H1 (cell line): ENCODE measurements at regions not wholly inside any gene's neighbourhood (a gene's known extent, or its start where the extent isn't known, plus 50 kb on each side); places are given as distances from the start of the nearest gene placed in this dataset.
A peak's percentile ranks its signal among the peaks of the same experiment; 100 is the strongest.

Experiments
- CTCF ChIA-PET: fragments of 300-600 bp; sonication (Branson Sonifier 250); formaldehyde crosslinking; loops from one replicate; lab custom pipeline; 2021; ENCODE audit not compliant: partially characterized antibody; lab: Charles Lee
- POLR2A ChIA-PET: fragments of 300-600 bp; sonication (Branson Sonifier 250); formaldehyde crosslinking; loops from one replicate; lab custom pipeline; 2021; ENCODE audit warnings: inconsistent platforms; ENCODE audit not compliant: partially characterized antibody; lab: Charles Lee
- DNase-seq, 2 experiments: peaks; one replicate each; pipeline versions ENCODE4 v3.0.0 to v3.0.0-alpha.2; 2010 to 2022; ENCODE audit warnings: low spot score in 2 of 2, low read depth in 1 of 2, mixed read lengths in 1 of 2
- FAIRE-seq: peaks from 2 replicates; lab custom pipeline; 2011; peaks lifted over from hg19 to GRCh38; lab: Jason Lieb, UNC
- H2AFZ ChIP-seq: 2 replicates; pipeline ENCODE4 v1.8.1; 2012; ENCODE audit warnings: low read length, inconsistent platforms
- H2AK5ac ChIP-seq: 2 replicates; pipeline ENCODE4 v1.6.1; 2013; ENCODE audit warnings: low read depth, low read length
- H2BK120ac ChIP-seq: replicated peaks from 2 replicates; pipeline ENCODE3; 2013; ENCODE audit warnings: low read depth, low read length, inconsistent platforms
- H2BK12ac ChIP-seq: 2 replicates; pipeline ENCODE4 v1.6.1; 2013; ENCODE audit warnings: low read depth, low read length
- H2BK15ac ChIP-seq: 2 replicates; pipeline ENCODE4 v1.6.1; 2013; ENCODE audit warnings: low read length
- H2BK20ac ChIP-seq: 2 replicates; pipeline ENCODE4 v1.6.1; 2013; ENCODE audit warnings: low read length
- H2BK5ac ChIP-seq: 2 replicates; pipeline ENCODE4 v1.6.1; 2013; ENCODE audit warnings: low read depth, low read length
- H3K14ac ChIP-seq: 2 replicates; pipeline ENCODE4 v1.6.1; 2013; ENCODE audit warnings: inconsistent platforms; ENCODE audit not compliant: insufficient read length
- H3K18ac ChIP-seq: 2 replicates; pipeline ENCODE4 v1.6.1; 2013; ENCODE audit warnings: low read length; ENCODE audit errors: extremely low read depth
- H3K23ac ChIP-seq: 2 replicates; pipeline ENCODE4 v1.6.1; 2013; ENCODE audit warnings: inconsistent platforms; ENCODE audit not compliant: insufficient read length
- H3K23me2 ChIP-seq: 2 replicates; pipeline ENCODE4 v1.6.1; 2013; ENCODE audit warnings: low read depth, low read length
- H3K27ac ChIP-seq: 2 replicates; pipeline ENCODE4 v1.6.1; 2011; ENCODE audit warnings: low read depth, low read length, inconsistent platforms
- H3K27me3 ChIP-seq, 4 experiments: replicated peaks in 1 of 4; 1 replicate in 1 of 4; 2 replicates in 3 of 4; pipeline versions ENCODE4 v1.6.1 to v1.8.1; 2011 to 2013; ENCODE audit warnings: low read length in 3 of 4, mild to moderate bottlenecking in 3 of 4, inconsistent platforms in 2 of 4, mixed read lengths in 2 of 4, moderate library complexity in 1 of 4; ENCODE audit not compliant: control insufficient read depth in 3 of 4, insufficient read depth in 3 of 4; ENCODE audit errors: extremely low read depth in 1 of 4
- H3K36me3 ChIP-seq, 4 experiments: 2 replicates each; pipeline versions ENCODE4 v1.6.1 to v1.8.1; 2011 to 2013; ENCODE audit warnings: mild to moderate bottlenecking in 4 of 4, low read length in 3 of 4, moderate library complexity in 2 of 4, control low read depth in 1 of 4, inconsistent platforms in 1 of 4; ENCODE audit not compliant: insufficient read depth in 4 of 4, control insufficient read depth in 2 of 4
- H3K4ac ChIP-seq: replicated peaks from 2 replicates; pipeline ENCODE3; 2013; ENCODE audit warnings: low read length, low read depth, mixed read lengths, inconsistent platforms; ENCODE audit not compliant: insufficient read length
- H3K4me1 ChIP-seq, 4 experiments: replicated peaks in 1 of 4; 1 replicate in 1 of 4; 2 replicates in 3 of 4; pipeline versions ENCODE4 v1.6.1 to v1.8.1; 2011 to 2013; ENCODE audit warnings: low read length in 3 of 4, inconsistent platforms in 2 of 4, mixed read lengths in 1 of 4; ENCODE audit not compliant: insufficient read depth in 4 of 4, control insufficient read depth in 3 of 4
- H3K4me2 ChIP-seq, 2 experiments: 2 replicates each; pipeline versions ENCODE4 v1.6.1 to v1.8.1; 2011 to 2013; ENCODE audit warnings: low read depth in 2 of 2, low read length in 2 of 2, control low read depth in 1 of 2, inconsistent platforms in 1 of 2, mild to moderate bottlenecking in 1 of 2; ENCODE audit not compliant: insufficient read depth in 1 of 2
- H3K4me3 ChIP-seq, 4 experiments: fragments of 200-600, 300-600 bp in 1 of 4; sonication (generic), shearing (Covaris generic), sonication (Bioruptor Twin) in 1 of 4; 2 replicates each; pipeline versions ENCODE4 v1.5.1 to v1.8.1; 2011 to 2016; ENCODE audit warnings: low read length in 4 of 4, low read depth in 3 of 4, control low read depth in 2 of 4, inconsistent platforms in 2 of 4, mild to moderate bottlenecking in 2 of 4, mixed read lengths in 1 of 4, moderate library complexity in 1 of 4; ENCODE audit not compliant: insufficient read depth in 2 of 4; ENCODE audit errors: extremely low read depth in 1 of 4
- H3K56ac ChIP-seq: replicated peaks from 2 replicates; pipeline ENCODE3; 2013; ENCODE audit warnings: low read depth, mild to moderate bottlenecking, mixed read lengths, low read length, inconsistent platforms; ENCODE audit not compliant: insufficient read length
- H3K79me1 ChIP-seq: 2 replicates; pipeline ENCODE4 v1.6.1; 2013; ENCODE audit warnings: low read depth, low read length, control low read depth
- H3K79me2 ChIP-seq, 2 experiments: 2 replicates each; pipeline versions ENCODE4 v1.6.1 to v1.8.1; 2012 to 2013; ENCODE audit warnings: low read length in 2 of 2, mild to moderate bottlenecking in 2 of 2, inconsistent platforms in 1 of 2; ENCODE audit not compliant: insufficient read depth in 2 of 2, control insufficient read depth in 1 of 2
- H3K9ac ChIP-seq, 4 experiments: replicated peaks in 1 of 4; 1 replicate in 1 of 4; 2 replicates in 3 of 4; pipeline versions ENCODE4 v1.6.1 to v1.8.1; 2011 to 2013; ENCODE audit warnings: low read depth in 3 of 4, low read length in 3 of 4, control low read depth in 2 of 4, mild to moderate bottlenecking in 2 of 4, moderate library complexity in 2 of 4, inconsistent platforms in 1 of 4; ENCODE audit errors: extremely low read depth in 1 of 4
- H3K9me3 ChIP-seq, 2 experiments: 2 replicates each; pipeline versions ENCODE4 v1.6.1 to v1.8.1; 2012 to 2013; ENCODE audit warnings: mild to moderate bottlenecking in 2 of 2, moderate library complexity in 2 of 2, control low read depth in 1 of 2, inconsistent platforms in 1 of 2, low read depth in 1 of 2, low read length in 1 of 2, mixed read lengths in 1 of 2; ENCODE audit not compliant: insufficient read depth in 2 of 2
- H4K20me1 ChIP-seq, 2 experiments: replicated peaks in 1 of 2; 2 replicates each; pipeline versions ENCODE3 to v1.8.1; 2011 to 2013; ENCODE audit warnings: inconsistent platforms in 2 of 2, low read length in 2 of 2, mild to moderate bottlenecking in 1 of 2; ENCODE audit not compliant: insufficient read depth in 2 of 2, control insufficient read depth in 1 of 2
- H4K5ac ChIP-seq: 2 replicates; pipeline ENCODE4 v1.6.1; 2013; ENCODE audit warnings: low read length, low read depth, mixed read lengths, inconsistent platforms; ENCODE audit not compliant: insufficient read length
- H4K8ac ChIP-seq: 2 replicates; pipeline ENCODE4 v1.8.0; 2013; ENCODE audit warnings: mild to moderate bottlenecking, moderate library complexity, low read length, inconsistent platforms; ENCODE audit not compliant: insufficient read depth; ENCODE audit errors: extremely low read depth
- H4K91ac ChIP-seq: replicated peaks from 2 replicates; pipeline ENCODE3; 2013; ENCODE audit warnings: low read length, mixed read lengths, inconsistent platforms; ENCODE audit not compliant: insufficient read length
- CREB1 ChIP-seq: IDR thresholded peaks from 2 replicates; pipeline ENCODE4 v1.6.1; 2012; ENCODE audit warnings: inconsistent platforms
- MAFK ChIP-seq: IDR thresholded peaks from 2 replicates; pipeline ENCODE4 v1.6.1; 2012; ENCODE audit warnings: low read depth, mild to moderate bottlenecking, improper control_type of control experiment, low read length
- NRF1 ChIP-seq: IDR thresholded peaks from 2 replicates; pipeline ENCODE4 v1.6.1; 2011; ENCODE audit warnings: mild to moderate bottlenecking, low read depth, low read length, improper control_type of control experiment
- POLR2A ChIP-seq, 2 experiments: IDR thresholded peaks; 1 replicate in 1 of 2; 2 replicates in 1 of 2; pipeline ENCODE4 v1.6.1; 2011; ENCODE audit warnings: low read depth in 2 of 2, low read length in 2 of 2, mild to moderate bottlenecking in 2 of 2; ENCODE audit errors: control extremely low read depth in 1 of 2
- SAP30 ChIP-seq: fragments of 300-600 bp; sonication (generic); IDR thresholded peaks from 2 replicates; pipeline ENCODE4 v1.7.1; 2012; ENCODE audit warnings: low read length, moderate library complexity, mild to moderate bottlenecking, inconsistent platforms; ENCODE audit not compliant: insufficient read depth, insufficient replicate concordance
- SP1 ChIP-seq: IDR thresholded peaks from 2 replicates; pipeline ENCODE4 v1.6.1; 2011; ENCODE audit warnings: low read depth, low read length
- SP2 ChIP-seq: IDR thresholded peaks from 2 replicates; pipeline ENCODE4 v1.6.1; 2012; ENCODE audit warnings: mild to moderate bottlenecking, low read length, inconsistent platforms
- SRF ChIP-seq: IDR thresholded peaks from 2 replicates; pipeline ENCODE4 v1.6.1; 2011; ENCODE audit warnings: mild to moderate bottlenecking, low read depth, low read length, moderate library complexity
- WGBS, 2 experiments: shearing (Covaris generic) in 1 of 2; methylation state at CpG; one replicate each; pipeline versions ENCODE4 v1.1.6 to v1.1.7; 2013 to 2015; ENCODE audit warnings: low lambda C conversion rate in 2 of 2, mixed read lengths in 2 of 2, inconsistent platforms in 1 of 2, low coverage in 1 of 2, missing lambda C conversion rate in 1 of 2; ENCODE audit not compliant: insufficient replicate concordance in 2 of 2, insufficient coverage in 1 of 2, insufficient read length in 1 of 2; ENCODE audit errors: extremely low coverage in 1 of 2, missing lambda C conversion rate in 1 of 2; 5-methylcytosine and 5-hydroxymethylcytosine counted together

DNA sequence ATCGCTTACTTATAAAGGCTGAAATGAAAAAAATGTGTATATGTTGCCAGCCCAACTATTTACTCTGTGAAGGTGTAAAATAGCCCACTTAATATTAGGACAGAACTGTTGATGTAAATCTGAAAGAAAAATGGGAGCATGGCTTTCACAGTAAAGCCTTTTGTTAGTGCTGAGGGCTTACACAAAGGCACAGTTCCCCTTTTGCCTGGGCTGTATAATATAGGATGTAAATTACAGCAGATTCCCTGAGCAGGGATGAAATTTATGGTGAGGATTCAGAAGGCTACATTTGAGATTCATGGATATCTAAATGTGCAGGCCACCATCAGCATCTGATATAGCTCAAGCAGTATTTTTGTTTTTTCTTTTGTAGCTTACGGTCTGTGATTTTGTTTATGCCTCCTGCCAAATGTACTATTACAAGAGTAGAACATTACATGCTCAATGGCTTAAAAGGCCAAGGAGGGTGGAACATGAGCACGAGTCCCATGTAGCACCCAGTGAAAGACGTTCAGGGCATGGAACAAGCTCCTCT is 109.1 kb upstream of the ATP10A start:
- Histone ChIP-seq H3K27ac (no peak overlapping the region), H3K4me1 (no peaks in the 10 kb centered on the region)
- POLR2A ChIA-PET, result no interaction called here
- TF ChIP-seq SRF (no peak), MAFK (no peak), NRF1 (no peak), SP1 (no peak), SAP30 (no peak), SP2 (no peak), CREB1 (no peak), POLR2A (IDR thresholded peaks at IDR 0.05; ENCODE audit: control extremely low read depth in 1 of 2, low read depth in 2 of 2, low read length in 2 of 2) (no peak)

More for the DNA sequence above, 109.1 kb upstream of the ATP10A start:
- DNase-seq, result no peak
- 87% methylated on average over 4 of the region's 4 CpGs; no CpG with 5 or more reads in 1 of the 2 experiments for WGBS, 2 experiments
- H2BK5ac ChIP-seq, result no peak overlapping the region
- H3K14ac ChIP-seq, result no peak overlapping the region
- H3K4ac ChIP-seq, result no peak overlapping the region
- no peak overlapping the region for H3K4me2 ChIP-seq
- 0 out of 4 replicates have a peak, but pooled peaks cover 0 to 2% of the 10 kb centered on the region in 2 experiments for H3K9me3 ChIP-seq
- H3K79me1 ChIP-seq, result no peaks in the 10 kb centered on the region
- no peak for FAIRE-seq
- H4K8ac ChIP-seq, result no peak overlapping the region
- no peak overlapping the region for H3K4me3 ChIP-seq
- H2BK12ac ChIP-seq, result no peak overlapping the region
- H4K5ac ChIP-seq, result no peak overlapping the region
- H3K36me3 ChIP-seq, result no peaks in the 10 kb centered on the region
- H2AK5ac ChIP-seq, result no peak overlapping the region
- no peak overlapping the region for H2BK120ac ChIP-seq
- no peaks in the 10 kb centered on the region for H3K27me3 ChIP-seq
- H4K20me1 ChIP-seq, result no peaks in the 10 kb centered on the region
- H3K23ac ChIP-seq, result no peak overlapping the region
- H2BK15ac ChIP-seq, result no peak overlapping the region
- H4K91ac ChIP-seq, result no peak overlapping the region
- H3K18ac ChIP-seq, result no peak overlapping the region
- H2AFZ ChIP-seq, result peak overlapping the region; percentile 24; the same call in 1 of the 2 replicates
- CTCF ChIA-PET, result no interaction called here
- no peak overlapping the region for H3K56ac ChIP-seq
- no peaks in the 10 kb centered on the region for H3K79me2 ChIP-seq
- no peak overlapping the region for H3K9ac ChIP-seq
- no peak overlapping the region for H2BK20ac ChIP-seq
- no peaks in the 10 kb centered on the region; the same call in 1 of the 2 replicates for H3K23me2 ChIP-seq
